GM18861 (cell line): ENCODE measurements at regions not wholly inside any gene's neighbourhood (a gene's known extent, or its start where the extent isn't known, plus 50 kb on each side); places are given as distances from the start of the nearest gene placed in this dataset.

Source experiments
- ATAC-seq: cut with Tn5 transposase; IDR thresholded peaks from one replicate; pipeline ENCODE4 v1.9.1; 2021; ENCODE audit not compliant: unreplicated experiment

DNA sequence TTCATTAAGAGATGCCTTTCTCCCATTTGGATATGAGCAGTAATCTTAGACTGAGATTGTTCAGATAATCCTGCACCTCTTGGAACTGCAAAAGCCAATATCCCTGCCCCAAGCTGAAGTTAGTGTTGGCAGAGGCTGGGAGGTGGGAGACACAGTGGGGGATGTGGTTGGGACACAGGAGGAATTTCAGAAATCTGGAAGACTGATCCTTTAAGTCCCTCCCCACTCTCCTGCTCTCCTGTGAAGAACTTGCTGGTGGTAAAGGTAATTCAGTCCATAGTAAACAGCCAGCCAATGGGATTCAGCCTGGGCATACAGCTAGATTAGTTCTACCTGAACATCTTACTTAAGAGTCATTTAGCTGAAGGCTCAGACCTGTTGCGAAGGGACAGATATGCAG, 50.0 kb upstream of the TMEM178A start:
- no peak for ATAC-seq
